Smooth muscle cell (in vitro differentiated cells): ENCODE measurements at regions not wholly inside any gene's neighbourhood (a gene's known extent, or its start where the extent isn't known, plus 50 kb on each side); places are given as distances from the start of the nearest gene placed in this dataset.

Experiments
- DNase-seq: peaks from one replicate; lab custom pipeline; 2025; ENCODE audit not compliant: unreplicated experiment; lab: John Stamatoyannopoulos, UW
- H2AFZ ChIP-seq: fragments of 200-600 bp; sonication (generic); 2 replicates; pipeline ENCODE4 v1.6.0; 2016; ENCODE audit warnings: antibody characterized with exemption, low read depth, mild to moderate bottlenecking
- H3F3A ChIP-seq: fragments of 200-600 bp; sonication (generic); 2 replicates; pipeline ENCODE4 v1.6.0; 2017; ENCODE audit warnings: antibody characterized with exemption, low read depth
- H3K27ac ChIP-seq: fragments of 200-600 bp; sonication (generic); 2 replicates; pipeline ENCODE4 v1.5.1; 2016; ENCODE audit warnings: low read depth, mild to moderate bottlenecking
- H3K27me3 ChIP-seq: fragments of 200-600 bp; sonication (generic); 2 replicates; pipeline ENCODE4 v1.6.1; 2016; ENCODE audit warnings: low read depth, mild to moderate bottlenecking
- H3K36me3 ChIP-seq: fragments of 200-600 bp; sonication (generic); 2 replicates; pipeline ENCODE4 v1.5.1; 2016; ENCODE audit warnings: low read depth
- H3K4me1 ChIP-seq: fragments of 200-600 bp; sonication (generic); 2 replicates; pipeline ENCODE4 v1.5.1; 2016; ENCODE audit warnings: low read depth
- H3K4me2 ChIP-seq: fragments of 200-600 bp; sonication (generic); 2 replicates; pipeline ENCODE4 v1.6.0; 2016; ENCODE audit warnings: mild to moderate bottlenecking
- H3K4me3 ChIP-seq: fragments of 200-600 bp; sonication (generic); 2 replicates; pipeline ENCODE4 v1.5.1; 2016; ENCODE audit warnings: mild to moderate bottlenecking
- H3K79me2 ChIP-seq: fragments of 200-600 bp; sonication (generic); 2 replicates; pipeline ENCODE4 v1.6.0; 2016; ENCODE audit warnings: low read depth, mild to moderate bottlenecking
- H3K9ac ChIP-seq: fragments of 200-600 bp; sonication (generic); 2 replicates; pipeline ENCODE4 v1.6.0; 2016; ENCODE audit warnings: low read depth
- H3K9me3 ChIP-seq: fragments of 200-600 bp; sonication (generic); replicated peaks from 2 replicates; pipeline ENCODE4 v1.5.1; 2016; ENCODE audit warnings: low read depth
- H4K20me1 ChIP-seq: fragments of 200-600 bp; sonication (generic); 2 replicates; pipeline ENCODE4 v1.6.0; 2016; ENCODE audit warnings: low read depth
- CTCF ChIP-seq: fragments of 200-600 bp; sonication (generic); IDR thresholded peaks from 2 replicates; pipeline ENCODE4 v1.5.1; 2017; ENCODE audit warnings: borderline replicate concordance, mild to moderate bottlenecking, antibody characterized with exemption; ENCODE audit not compliant: insufficient read depth, poor library complexity, severe bottlenecking
- WGBS: methylation state at CpG from one replicate; pipeline ENCODE4 v1.1.7; 2016; ENCODE audit warnings: low lambda C conversion rate; 5-methylcytosine and 5-hydroxymethylcytosine counted together

DNA sequence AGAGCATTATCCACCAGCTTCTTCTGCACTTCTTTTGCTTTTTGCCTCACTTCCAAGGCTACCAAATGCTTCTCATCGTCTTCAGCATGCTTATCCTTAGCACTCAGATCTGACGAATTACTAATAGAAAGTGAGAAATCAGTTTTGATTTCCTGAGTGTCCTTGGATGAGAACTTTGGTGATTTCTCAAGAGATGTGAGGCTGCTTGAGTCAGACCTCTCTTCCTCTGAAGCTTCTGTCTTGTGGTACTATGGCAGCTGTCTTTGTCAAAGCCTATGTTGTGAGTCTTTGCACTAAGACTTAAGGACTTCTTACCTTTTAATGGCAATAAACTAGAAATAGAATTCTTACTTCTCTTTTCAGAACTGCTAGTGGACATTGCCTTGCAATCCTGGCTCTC lies 169.9 kb downstream of the CPE start:
- no peaks in the 10 kb centered on the region for H3K79me2 ChIP-seq
- H3F3A ChIP-seq, result no peaks in the 10 kb centered on the region
- no peak overlapping the region for H3K4me3 ChIP-seq
- 86% methylated on average over 2 of the region's 2 CpGs for WGBS
- no peak overlapping the region for H3K9ac ChIP-seq
- no peak overlapping the region for H3K4me2 ChIP-seq
- no peaks in the 10 kb centered on the region for H3K4me1 ChIP-seq
- no peaks in the 10 kb centered on the region for H4K20me1 ChIP-seq
- H3K27me3 ChIP-seq, result peaks cover 7% of the 10 kb centered on the region
- H3K36me3 ChIP-seq, result no peaks in the 10 kb centered on the region
- DNase-seq, result no peak
- no peak overlapping the region for H2AFZ ChIP-seq
- TF ChIP-seq CTCF, result no peak
- H3K27ac ChIP-seq, result no peak overlapping the region
- H3K9me3 ChIP-seq, result no peaks in the 10 kb centered on the region

DNA sequence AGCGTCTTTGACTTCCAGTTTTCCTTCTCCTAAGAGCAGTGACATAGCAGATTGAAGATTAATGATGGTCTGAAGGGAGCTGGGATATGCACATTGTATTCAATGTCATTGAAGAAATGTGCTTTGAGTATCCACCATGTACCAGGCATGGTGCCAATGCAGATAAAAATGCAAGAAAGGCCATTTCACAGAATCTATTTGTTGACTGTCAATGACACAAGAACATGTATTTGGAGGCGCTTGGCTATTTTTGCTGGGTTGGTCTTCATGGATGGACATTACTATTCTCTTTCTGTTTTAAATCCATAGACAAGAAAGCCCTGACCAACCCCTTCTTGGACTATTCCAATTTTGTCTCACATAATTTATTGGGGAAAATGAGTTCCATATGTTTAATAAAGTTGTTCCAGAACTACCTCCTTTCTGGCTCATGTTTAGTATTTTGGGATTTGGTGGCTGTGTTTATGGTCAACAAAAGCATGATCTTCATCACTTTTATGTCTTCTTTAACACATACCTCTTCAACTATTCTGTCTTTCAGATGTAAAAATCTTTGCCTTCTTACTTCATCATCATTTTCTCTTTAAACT lies 174.5 kb downstream of the CPE start:
- H2AFZ ChIP-seq, result no peak overlapping the region

DNA sequence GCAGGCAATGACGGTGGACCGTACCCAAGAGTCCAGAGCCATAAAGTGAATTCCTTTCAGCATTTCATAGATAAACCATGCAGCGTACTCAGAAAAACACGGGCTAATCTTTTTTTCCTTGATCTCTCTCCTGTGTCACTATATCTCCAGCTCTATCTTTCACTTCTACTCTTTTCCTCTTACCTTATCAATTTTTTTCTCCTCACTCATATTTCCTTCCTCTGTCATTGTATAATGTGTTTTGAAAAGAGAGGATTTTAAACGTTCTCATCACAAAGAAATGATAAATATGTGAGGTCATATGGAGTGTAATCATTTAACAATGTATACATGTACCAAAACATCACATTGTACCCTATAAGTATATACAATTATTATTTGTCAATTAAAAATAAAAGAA lies 176.5 kb downstream of the CPE start:
- Histone ChIP-seq H2AFZ (no peak overlapping the region), H3K4me2 (no peak overlapping the region), H3K9ac (no peak overlapping the region), H3K27me3 (no peaks in the 10 kb centered on the region), H3K79me2 (no peaks in the 10 kb centered on the region), H3F3A (no peaks in the 10 kb centered on the region), H3K36me3 (no peaks in the 10 kb centered on the region), H3K27ac (no peak overlapping the region), H3K9me3 (no peaks in the 10 kb centered on the region), H4K20me1 (no peaks in the 10 kb centered on the region), H3K4me3 (no peak overlapping the region), H3K4me1 (no peaks in the 10 kb centered on the region)
- TF ChIP-seq CTCF, result no peak
- DNase-seq, result no peak
- WGBS, result 56% methylated on average over 5 of the region's 5 CpGs

More for the DNA sequence above, 174.5 kb downstream of the CPE start:
- Histone ChIP-seq H3F3A (no peaks in the 10 kb centered on the region), H3K36me3 (no peaks in the 10 kb centered on the region), H3K27me3 (peaks cover 5% of the 10 kb centered on the region), H3K4me1 (no peaks in the 10 kb centered on the region), H4K20me1 (no peaks in the 10 kb centered on the region), H3K9me3 (no peaks in the 10 kb centered on the region), H3K27ac (no peak overlapping the region), H3K4me3 (no peak overlapping the region), H3K4me2 (no peak overlapping the region), H3K9ac (no peak overlapping the region), H3K79me2 (no peaks in the 10 kb centered on the region)
- no peak for TF ChIP-seq CTCF
- WGBS, result 95% methylated on average over 2 of the region's 2 CpGs
- no peak for DNase-seq

GRCh38 chr4:165556383-165556782 lies 177.6 kb downstream of the CPE start:
- H3K9me3 ChIP-seq, result no peaks in the 10 kb centered on the region
- H3K4me2 ChIP-seq, result no peak overlapping the region
- no peaks in the 10 kb centered on the region for H3K4me1 ChIP-seq
- no peaks in the 10 kb centered on the region for H3F3A ChIP-seq
- no peak overlapping the region for H2AFZ ChIP-seq
- H3K9ac ChIP-seq, result no peak overlapping the region
- no peaks in the 10 kb centered on the region for H3K27me3 ChIP-seq
- H3K27ac ChIP-seq, result no peak overlapping the region
- no peak for TF ChIP-seq CTCF
- H3K4me3 ChIP-seq, result no peak overlapping the region
- H3K36me3 ChIP-seq, result no peaks in the 10 kb centered on the region
- no peaks in the 10 kb centered on the region for H3K79me2 ChIP-seq
- 75% methylated on average over 1 of the region's 1 CpG for WGBS
- DNase-seq, result no peak
- no peaks in the 10 kb centered on the region for H4K20me1 ChIP-seq
